GM12878 (cell line): ENCODE measurements at regions not wholly inside any gene's neighbourhood (a gene's known extent, or its start where the extent isn't known, plus 50 kb on each side); places are given as distances from the start of the nearest gene placed in this dataset.
A peak's percentile ranks its signal among the peaks of the same experiment; 100 is the strongest.

Experiments used
- ATAC-seq: fragments of 200-7000 bp; cut with Tn5 transposase; 3 replicates; pipeline ENCODE4 v1.9.1; 2020; ENCODE audit warnings: mild to moderate bottlenecking, moderate library complexity
- BruUV-seq: library from RNA; stranded (reverse); fragments of 400-500 nt; replicated peaks from 2 replicates; lab custom pipeline; 2021; lab: Mats Ljungman, UMichigan
- CTCF ChIA-PET: fragments of 300-600 bp; sonication (Branson Sonifier 250); formaldehyde crosslinking; extraction: SDS; loops from one replicate; lab custom pipeline; 2021; ENCODE audit warnings: inconsistent platforms; lab: Yijun Ruan, JAX
- POLR2A ChIA-PET: fragments of 350-600 bp; formaldehyde crosslinking; extraction: SDS; loops from one replicate; lab custom pipeline; 2021; ENCODE audit warnings: inconsistent platforms; lab: Charles Lee
- RAD21 ChIA-PET: fragments of 300-600 bp; sonication (Branson Sonifier 250); formaldehyde crosslinking; loops from one replicate; lab custom pipeline; 2023; ENCODE audit warnings: antibody characterized with exemption; ENCODE audit not compliant: unreplicated experiment; lab: Charles Lee
- SMC1A ChIA-PET: fragments of 300-600 bp; sonication (Branson Sonifier 250); formaldehyde crosslinking; loops from one replicate; lab custom pipeline; 2023; ENCODE audit not compliant: unreplicated experiment, uncharacterized antibody; lab: Charles Lee
- DNase-seq: peaks from one replicate; pipeline ENCODE4 v3.0.0-alpha.2; 2011; ENCODE audit warnings: low read depth, low spot score
- FAIRE-seq: peaks from 3 replicates; lab custom pipeline; 2011; peaks lifted over from hg19 to GRCh38; lab: Jason Lieb, UNC
- H2AFZ ChIP-seq: 2 replicates; pipeline ENCODE4 v1.6.0; 2011; ENCODE audit warnings: low read depth, low read length, control low read depth; ENCODE audit not compliant: control insufficient read depth
- H3K27ac ChIP-seq: 2 replicates; pipeline ENCODE4 v1.5.1; 2011; ENCODE audit warnings: control low read depth; ENCODE audit not compliant: control insufficient read depth, insufficient read depth
- H3K27me3 ChIP-seq, 2 experiments: replicated peaks in 1 of 2; 2 replicates each; pipeline versions ENCODE4 v1.6.0 to v1.6.1; 2011; ENCODE audit warnings: low read length in 1 of 2; ENCODE audit not compliant: control insufficient read depth in 2 of 2, insufficient read depth in 2 of 2
- H3K36me3 ChIP-seq, 2 experiments: 2 replicates each; pipeline ENCODE4 v1.5.1; 2011; ENCODE audit warnings: low read length in 1 of 2; ENCODE audit not compliant: control insufficient read depth in 2 of 2, insufficient read depth in 2 of 2
- H3K4me1 ChIP-seq: 2 replicates; pipeline ENCODE4 v1.6.1; 2011; ENCODE audit warnings: mild to moderate bottlenecking, low read length, moderate library complexity, mixed read lengths; ENCODE audit not compliant: control insufficient read depth, insufficient read depth
- H3K4me2 ChIP-seq: 2 replicates; pipeline ENCODE4 v1.6.0; 2011; ENCODE audit warnings: control low read depth; ENCODE audit not compliant: control insufficient read depth, insufficient read depth
- H3K4me3 ChIP-seq: fragments of 200-600 bp; sonication (generic); 2 replicates; pipeline ENCODE4 v1.5.1; 2016
- H3K79me2 ChIP-seq: 2 replicates; pipeline ENCODE4 v1.6.0; 2011; ENCODE audit warnings: low read length; ENCODE audit not compliant: control insufficient read depth, insufficient read depth
- H3K9ac ChIP-seq: 2 replicates; pipeline ENCODE4 v1.8.0; 2011; ENCODE audit warnings: low read length, control low read depth, mixed read lengths; ENCODE audit not compliant: control insufficient read depth, insufficient read depth
- H3K9me3 ChIP-seq: replicated peaks from 3 replicates; pipeline ENCODE4 v1.5.1; 2011; ENCODE audit warnings: mild to moderate bottlenecking, low read length; ENCODE audit not compliant: control insufficient read depth, insufficient read depth
- H4K20me1 ChIP-seq: 2 replicates; pipeline ENCODE4 v1.6.0; 2011; ENCODE audit not compliant: control insufficient read depth, insufficient read depth
- MEF2B ChIP-seq: fragments of 450-650 bp; IDR thresholded peaks from 2 replicates; pipeline ENCODE4 v1.6.1; 2018; ENCODE audit warnings: mild to moderate bottlenecking, moderate library complexity; ENCODE audit not compliant: partially characterized antibody, poor library complexity, severe bottlenecking
- POLR2AphosphoS5 ChIP-seq: IDR thresholded peaks from 2 replicates; pipeline ENCODE4 v1.6.1; 2011; ENCODE audit warnings: mild to moderate bottlenecking, low read length, inconsistent platforms
- RAD21 ChIP-seq: IDR thresholded peaks from 2 replicates; pipeline ENCODE4 v1.6.1; 2011; ENCODE audit warnings: mild to moderate bottlenecking, low read depth, low read length, moderate library complexity; ENCODE audit not compliant: insufficient read depth
- SMC3 ChIP-seq: IDR thresholded peaks from 2 replicates; pipeline ENCODE4 v1.6.1; 2011; ENCODE audit warnings: low read length, improper control_type of control experiment, borderline replicate concordance
- WGBS: methylation state at CpG from one replicate; pipeline ENCODE4 v1.1.6; 2016; ENCODE audit warnings: low lambda C conversion rate; ENCODE audit not compliant: insufficient replicate concordance, insufficient coverage; ENCODE audit errors: missing lambda C conversion rate; 5-methylcytosine and 5-hydroxymethylcytosine counted together
- in situ Hi-C: fragments of 300-500 bp; cut with MboI; formaldehyde crosslinking; loops from 9 replicates; pipeline ENCODE4 v1.14.3; 2018; ENCODE audit warnings: mixed read lengths
- intact Hi-C: fragments of 100-400 bp; cut with micrococcal nuclease; formaldehyde crosslinking; loops from one replicate; pipeline ENCODE4 v1.14.2; 2022; ENCODE audit not compliant: unreplicated experiment
- TF ChIP-seq, protein P1 (sequence below), 3 experiments: IDR thresholded peaks in 2 of 3; conservative IDR thresholded peaks in 1 of 3; 2 replicates each; pipeline ENCODE4 v1.5.1; 2011; ENCODE audit warnings: low read depth in 3 of 3, low read length in 3 of 3, mild to moderate bottlenecking in 3 of 3, control low read depth in 2 of 3, moderate library complexity in 2 of 3, inconsistent platforms in 1 of 3, mixed read lengths in 1 of 3; ENCODE audit not compliant: control insufficient read depth in 2 of 3, insufficient read depth in 1 of 3; ENCODE audit errors: extremely low read depth in 1 of 3
- TF ChIP-seq, protein P2 (sequence below): fragments of 450-650 bp; IDR thresholded peaks from 2 replicates; pipeline ENCODE4 v1.6.1; 2016; ENCODE audit warnings: mild to moderate bottlenecking

DNA sequence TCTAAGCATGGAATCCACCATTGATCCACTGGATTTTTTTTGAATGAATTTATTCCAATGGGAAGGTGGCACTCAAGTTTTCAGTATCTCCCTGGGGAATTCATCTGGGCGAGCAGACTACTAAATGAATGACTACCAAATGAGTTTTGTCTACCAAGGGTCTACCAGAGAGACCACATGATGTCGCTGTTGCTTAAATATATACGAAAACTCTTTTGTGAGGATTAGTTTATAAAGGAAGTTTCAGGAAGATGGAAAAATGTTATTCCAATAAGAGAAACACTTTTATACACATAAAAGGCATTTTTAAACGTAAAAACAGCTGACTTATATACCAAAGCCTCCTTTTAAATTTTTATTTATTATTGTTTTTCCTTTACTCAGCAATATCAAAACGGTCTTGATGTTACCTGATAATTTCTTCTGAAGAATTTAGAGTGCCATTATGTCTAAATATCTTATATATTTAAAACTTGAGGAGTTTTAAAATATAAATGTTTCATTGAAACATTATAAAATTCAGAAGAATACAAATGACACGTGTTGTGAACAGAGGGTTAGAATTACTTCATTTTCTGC lies 139.7 kb downstream of the HRH4 start:
- peak; percentile 45 for TF ChIP-seq RAD21
- no peak for TF ChIP-seq POLR2AphosphoS5
- TF ChIP-seq, protein P1, sequence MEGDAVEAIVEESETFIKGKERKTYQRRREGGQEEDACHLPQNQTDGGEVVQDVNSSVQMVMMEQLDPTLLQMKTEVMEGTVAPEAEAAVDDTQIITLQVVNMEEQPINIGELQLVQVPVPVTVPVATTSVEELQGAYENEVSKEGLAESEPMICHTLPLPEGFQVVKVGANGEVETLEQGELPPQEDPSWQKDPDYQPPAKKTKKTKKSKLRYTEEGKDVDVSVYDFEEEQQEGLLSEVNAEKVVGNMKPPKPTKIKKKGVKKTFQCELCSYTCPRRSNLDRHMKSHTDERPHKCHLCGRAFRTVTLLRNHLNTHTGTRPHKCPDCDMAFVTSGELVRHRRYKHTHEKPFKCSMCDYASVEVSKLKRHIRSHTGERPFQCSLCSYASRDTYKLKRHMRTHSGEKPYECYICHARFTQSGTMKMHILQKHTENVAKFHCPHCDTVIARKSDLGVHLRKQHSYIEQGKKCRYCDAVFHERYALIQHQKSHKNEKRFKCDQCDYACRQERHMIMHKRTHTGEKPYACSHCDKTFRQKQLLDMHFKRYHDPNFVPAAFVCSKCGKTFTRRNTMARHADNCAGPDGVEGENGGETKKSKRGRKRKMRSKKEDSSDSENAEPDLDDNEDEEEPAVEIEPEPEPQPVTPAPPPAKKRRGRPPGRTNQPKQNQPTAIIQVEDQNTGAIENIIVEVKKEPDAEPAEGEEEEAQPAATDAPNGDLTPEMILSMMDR (IDR thresholded peaks at IDR 0.05 in 2 of 3, conservative IDR thresholded peaks at IDR 0.05 in 1 of 3; ENCODE audit: control insufficient read depth in 2 of 3, extremely low read depth in 1 of 3, insufficient read depth in 1 of 3, low read depth in 3 of 3, low read length in 3 of 3) = peak; percentile 22 to 48 (median 45); a peak in 5 of 6 replicates
- TF ChIP-seq SMC3 = peak; percentile 52; the same call in 1 of the 2 replicates
- TF ChIP-seq, protein P2, sequence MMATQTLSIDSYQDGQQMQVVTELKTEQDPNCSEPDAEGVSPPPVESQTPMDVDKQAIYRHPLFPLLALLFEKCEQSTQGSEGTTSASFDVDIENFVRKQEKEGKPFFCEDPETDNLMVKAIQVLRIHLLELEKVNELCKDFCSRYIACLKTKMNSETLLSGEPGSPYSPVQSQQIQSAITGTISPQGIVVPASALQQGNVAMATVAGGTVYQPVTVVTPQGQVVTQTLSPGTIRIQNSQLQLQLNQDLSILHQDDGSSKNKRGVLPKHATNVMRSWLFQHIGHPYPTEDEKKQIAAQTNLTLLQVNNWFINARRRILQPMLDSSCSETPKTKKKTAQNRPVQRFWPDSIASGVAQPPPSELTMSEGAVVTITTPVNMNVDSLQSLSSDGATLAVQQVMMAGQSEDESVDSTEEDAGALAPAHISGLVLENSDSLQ = no peak
- TF ChIP-seq MEF2B = peak; percentile 30
- TF ChIP-seq, all 136 proteins: peak for 4
- POLR2A ChIA-PET = interaction anchor here (0.6 kb wide), 1 partner anchor 157 kb away, joined by 3 read pairs; no protein-coding TSS in a partner anchor
- in situ Hi-C loops (no loop called here), intact Hi-C loops (loop anchor here (1.0 kb wide), 1 partner anchor 126 kb away; no protein-coding TSS in a partner anchor)
- CTCF ChIA-PET = interaction anchor here (0.7 to 3.2 kb wide), 2 partner anchors 10 to 126 kb away, joined by 4 to 20 read pairs; no protein-coding TSS in a partner anchor
- H3K4me1 ChIP-seq = no peaks in the 10 kb centered on the region
- no peak overlapping the region for H3K9ac ChIP-seq
- no peaks in the 10 kb centered on the region for H3K79me2 ChIP-seq
- RAD21 ChIA-PET = no interaction called here
- no peak overlapping the region for H2AFZ ChIP-seq
- no peaks in the 10 kb centered on the region for H3K9me3 ChIP-seq
- H3K4me3 ChIP-seq = no peak overlapping the region
- no TSS peak for BruUV-seq
- DNase-seq (no peak), FAIRE-seq (peak; percentile 57), ATAC-seq (no peak)
- 9% methylated on average over 6 of the region's 6 CpGs for WGBS
- H3K27ac ChIP-seq = no peak overlapping the region
- no peak overlapping the region for H3K4me2 ChIP-seq
- no peaks in the 10 kb centered on the region for H3K36me3 ChIP-seq
- no peaks in the 10 kb centered on the region for H3K27me3 ChIP-seq
- no peaks in the 10 kb centered on the region for H4K20me1 ChIP-seq
- SMC1A ChIA-PET = no interaction called here
